ENCODE measurements at regions not wholly inside any gene's neighbourhood (a gene's known extent, or its start where the extent isn't known, plus 50 kb on each side); places are given as distances from the start of the nearest gene placed in this dataset.

- TF ChIP-seq CTCF (IDR thresholded peaks at IDR 0.05) (no peak), POLR2A (IDR thresholded peaks at IDR 0.05) (no peak)
Measured at GRCh38 chr3:76047368-76047767, 262.0 kb upstream of the ZNF717 start.

Data from Peyer's patch (tissue), 4 donors.